Progenitor cell of endocrine pancreas (in vitro differentiated cells): ENCODE measurements at regions not wholly inside any gene's neighbourhood (a gene's known extent, or its start where the extent isn't known, plus 50 kb on each side); places are given as distances from the start of the nearest gene placed in this dataset.
"Not testable (repeated sequence)": the region's sequence is repeated elsewhere in the genome, so short reads cannot be mapped to it uniquely, and the experiment has no call there.

Experiments used
- DNase-seq: peaks from one replicate; pipeline ENCODE4 v3.0.0; 2021; ENCODE audit warnings: low spot score; ENCODE audit not compliant: unreplicated experiment
- H3K27ac Mint-ChIP-seq: 2 replicates; pipeline ENCODE4 v1.8.0; 2021; ENCODE audit warnings: mild to moderate bottlenecking, moderate library complexity, mixed read lengths
- H3K27me3 Mint-ChIP-seq: 2 replicates; pipeline ENCODE4 v1.8.0; 2021; ENCODE audit warnings: mixed read lengths
- H3K36me3 Mint-ChIP-seq: 2 replicates; pipeline ENCODE4 v1.8.0; 2022; ENCODE audit warnings: mixed read lengths; ENCODE audit not compliant: insufficient read depth
- H3K4me1 Mint-ChIP-seq: 2 replicates; pipeline ENCODE4 v1.8.0; 2021; ENCODE audit warnings: low read depth, mixed read lengths
- H3K4me3 Mint-ChIP-seq: 2 replicates; pipeline ENCODE4 v1.8.0; 2021; ENCODE audit warnings: low read depth, mild to moderate bottlenecking, moderate library complexity, mixed read lengths
- H3K9me3 Mint-ChIP-seq: 2 replicates; pipeline ENCODE4 v1.8.0; 2021; ENCODE audit warnings: low read depth, mixed read lengths
- CTCF ChIP-seq: fragments of 200-600 bp; sonication (generic); IDR thresholded peaks from one replicate; pipeline ENCODE4 v1.5.0; 2021; ENCODE audit warnings: antibody characterized with exemption, mild to moderate bottlenecking; ENCODE audit not compliant: unreplicated experiment

GRCh38 chr10:23859598-23859997 is 349.3 kb upstream of the KIAA1217 start:
- H3K27ac Mint-ChIP-seq = no peak overlapping the region
- H3K9me3 Mint-ChIP-seq = peaks cover 9% of the 10 kb centered on the region
- peaks cover 3% of the 10 kb centered on the region for H3K36me3 Mint-ChIP-seq
- TF ChIP-seq CTCF = no peak
- H3K4me1 Mint-ChIP-seq = peaks cover 6% of the 10 kb centered on the region
- no peak for DNase-seq
- H3K27me3 Mint-ChIP-seq = no peaks in the 10 kb centered on the region
- H3K4me3 Mint-ChIP-seq = no peak overlapping the region

GRCh38 chr10:23864631-23865147 is 344.2 kb upstream of the KIAA1217 start:
- DNase-seq = no peak
- no peak for TF ChIP-seq CTCF
- H3K36me3 Mint-ChIP-seq = no peaks in the 10 kb centered on the region
- H3K27ac Mint-ChIP-seq = no peak overlapping the region
- no peak overlapping the region for H3K4me3 Mint-ChIP-seq
- no peaks in the 10 kb centered on the region for H3K9me3 Mint-ChIP-seq
- H3K27me3 Mint-ChIP-seq = no peaks in the 10 kb centered on the region
- peaks cover 15% of the 10 kb centered on the region for H3K4me1 Mint-ChIP-seq

- not testable (repeated sequence) for H3K36me3 Mint-ChIP-seq, H3K27ac Mint-ChIP-seq, H3K9me3 Mint-ChIP-seq, DNase-seq, H3K27me3 Mint-ChIP-seq, H3K4me3 Mint-ChIP-seq
- peaks cover 22% of the 10 kb centered on the region for H3K4me1 Mint-ChIP-seq
Observed at GRCh38 chr10:23866985-23867384, 342.0 kb upstream of the KIAA1217 start.

- Mint-ChIP-seq H3K36me3 (no peaks in the 10 kb centered on the region), H3K4me3 (no peak overlapping the region), H3K4me1 (peaks cover 22% of the 10 kb centered on the region), H3K27ac (no peak overlapping the region), H3K27me3 (no peaks in the 10 kb centered on the region), H3K9me3 (no peaks in the 10 kb centered on the region)
- DNase-seq = no peak
- TF ChIP-seq CTCF = no peak
Observed at GRCh38 chr10:23868121-23868520, 340.8 kb upstream of the KIAA1217 start.

- Mint-ChIP-seq H3K4me1 (peaks cover 22% of the 10 kb centered on the region), H3K27ac (no peak overlapping the region), H3K36me3 (no peaks in the 10 kb centered on the region), H3K9me3 (no peaks in the 10 kb centered on the region), H3K27me3 (no peaks in the 10 kb centered on the region), H3K4me3 (no peak overlapping the region)
- no peak for TF ChIP-seq CTCF
- DNase-seq = no peak
Observed at GRCh38 chr10:23869548-23869947, 339.4 kb upstream of the KIAA1217 start.

GRCh38 chr10:23869996-23870395 is 338.9 kb upstream of the KIAA1217 start:
- H3K4me1 Mint-ChIP-seq = peaks cover 22% of the 10 kb centered on the region
- no peaks in the 10 kb centered on the region for H3K36me3 Mint-ChIP-seq
- TF ChIP-seq CTCF = no peak
- DNase-seq = no peak
- H3K4me3 Mint-ChIP-seq = no peak overlapping the region
- no peaks in the 10 kb centered on the region for H3K9me3 Mint-ChIP-seq
- H3K27me3 Mint-ChIP-seq = no peaks in the 10 kb centered on the region
- H3K27ac Mint-ChIP-seq = no peak overlapping the region
